H1 (cell line): ENCODE measurements at regions not wholly inside any gene's neighbourhood (a gene's known extent, or its start where the extent isn't known, plus 50 kb on each side); places are given as distances from the start of the nearest gene placed in this dataset.

Source experiments
- CTCF ChIA-PET: fragments of 300-600 bp; sonication (Branson Sonifier 250); formaldehyde crosslinking; loops from one replicate; lab custom pipeline; 2021; ENCODE audit not compliant: partially characterized antibody; lab: Charles Lee
- POLR2A ChIA-PET: fragments of 300-600 bp; sonication (Branson Sonifier 250); formaldehyde crosslinking; loops from one replicate; lab custom pipeline; 2021; ENCODE audit warnings: inconsistent platforms; ENCODE audit not compliant: partially characterized antibody; lab: Charles Lee
- DNase-seq, 2 experiments: peaks; one replicate each; pipeline versions ENCODE4 v3.0.0 to v3.0.0-alpha.2; 2010 to 2022; ENCODE audit warnings: low spot score in 2 of 2, low read depth in 1 of 2, mixed read lengths in 1 of 2
- FAIRE-seq: peaks from 2 replicates; lab custom pipeline; 2011; peaks lifted over from hg19 to GRCh38; lab: Jason Lieb, UNC
- H2AFZ ChIP-seq: 2 replicates; pipeline ENCODE4 v1.8.1; 2012; ENCODE audit warnings: low read length, inconsistent platforms
- H2AK5ac ChIP-seq: 2 replicates; pipeline ENCODE4 v1.6.1; 2013; ENCODE audit warnings: low read depth, low read length
- H2BK120ac ChIP-seq: replicated peaks from 2 replicates; pipeline ENCODE3; 2013; ENCODE audit warnings: low read depth, low read length, inconsistent platforms
- H2BK12ac ChIP-seq: 2 replicates; pipeline ENCODE4 v1.6.1; 2013; ENCODE audit warnings: low read depth, low read length
- H2BK15ac ChIP-seq: 2 replicates; pipeline ENCODE4 v1.6.1; 2013; ENCODE audit warnings: low read length
- H2BK20ac ChIP-seq: 2 replicates; pipeline ENCODE4 v1.6.1; 2013; ENCODE audit warnings: low read length
- H2BK5ac ChIP-seq: 2 replicates; pipeline ENCODE4 v1.6.1; 2013; ENCODE audit warnings: low read depth, low read length
- H3K14ac ChIP-seq: 2 replicates; pipeline ENCODE4 v1.6.1; 2013; ENCODE audit warnings: inconsistent platforms; ENCODE audit not compliant: insufficient read length
- H3K18ac ChIP-seq: 2 replicates; pipeline ENCODE4 v1.6.1; 2013; ENCODE audit warnings: low read length; ENCODE audit errors: extremely low read depth
- H3K23ac ChIP-seq: 2 replicates; pipeline ENCODE4 v1.6.1; 2013; ENCODE audit warnings: inconsistent platforms; ENCODE audit not compliant: insufficient read length
- H3K23me2 ChIP-seq: 2 replicates; pipeline ENCODE4 v1.6.1; 2013; ENCODE audit warnings: low read depth, low read length
- H3K27ac ChIP-seq: 2 replicates; pipeline ENCODE4 v1.6.1; 2011; ENCODE audit warnings: low read depth, low read length, inconsistent platforms
- H3K27me3 ChIP-seq, 4 experiments: replicated peaks in 1 of 4; 1 replicate in 1 of 4; 2 replicates in 3 of 4; pipeline versions ENCODE4 v1.6.1 to v1.8.1; 2011 to 2013; ENCODE audit warnings: low read length in 3 of 4, mild to moderate bottlenecking in 3 of 4, inconsistent platforms in 2 of 4, mixed read lengths in 2 of 4, moderate library complexity in 1 of 4; ENCODE audit not compliant: control insufficient read depth in 3 of 4, insufficient read depth in 3 of 4; ENCODE audit errors: extremely low read depth in 1 of 4
- H3K36me3 ChIP-seq, 4 experiments: 2 replicates each; pipeline versions ENCODE4 v1.6.1 to v1.8.1; 2011 to 2013; ENCODE audit warnings: mild to moderate bottlenecking in 4 of 4, low read length in 3 of 4, moderate library complexity in 2 of 4, control low read depth in 1 of 4, inconsistent platforms in 1 of 4; ENCODE audit not compliant: insufficient read depth in 4 of 4, control insufficient read depth in 2 of 4
- H3K4ac ChIP-seq: replicated peaks from 2 replicates; pipeline ENCODE3; 2013; ENCODE audit warnings: low read length, low read depth, mixed read lengths, inconsistent platforms; ENCODE audit not compliant: insufficient read length
- H3K4me1 ChIP-seq, 4 experiments: replicated peaks in 1 of 4; 1 replicate in 1 of 4; 2 replicates in 3 of 4; pipeline versions ENCODE4 v1.6.1 to v1.8.1; 2011 to 2013; ENCODE audit warnings: low read length in 3 of 4, inconsistent platforms in 2 of 4, mixed read lengths in 1 of 4; ENCODE audit not compliant: insufficient read depth in 4 of 4, control insufficient read depth in 3 of 4
- H3K4me2 ChIP-seq, 2 experiments: 2 replicates each; pipeline versions ENCODE4 v1.6.1 to v1.8.1; 2011 to 2013; ENCODE audit warnings: low read depth in 2 of 2, low read length in 2 of 2, control low read depth in 1 of 2, inconsistent platforms in 1 of 2, mild to moderate bottlenecking in 1 of 2; ENCODE audit not compliant: insufficient read depth in 1 of 2
- H3K4me3 ChIP-seq, 4 experiments: fragments of 200-600, 300-600 bp in 1 of 4; sonication (generic), shearing (Covaris generic), sonication (Bioruptor Twin) in 1 of 4; 2 replicates each; pipeline versions ENCODE4 v1.5.1 to v1.8.1; 2011 to 2016; ENCODE audit warnings: low read length in 4 of 4, low read depth in 3 of 4, control low read depth in 2 of 4, inconsistent platforms in 2 of 4, mild to moderate bottlenecking in 2 of 4, mixed read lengths in 1 of 4, moderate library complexity in 1 of 4; ENCODE audit not compliant: insufficient read depth in 2 of 4; ENCODE audit errors: extremely low read depth in 1 of 4
- H3K56ac ChIP-seq: replicated peaks from 2 replicates; pipeline ENCODE3; 2013; ENCODE audit warnings: low read depth, mild to moderate bottlenecking, mixed read lengths, low read length, inconsistent platforms; ENCODE audit not compliant: insufficient read length
- H3K79me1 ChIP-seq: 2 replicates; pipeline ENCODE4 v1.6.1; 2013; ENCODE audit warnings: low read depth, low read length, control low read depth
- H3K79me2 ChIP-seq, 2 experiments: 2 replicates each; pipeline versions ENCODE4 v1.6.1 to v1.8.1; 2012 to 2013; ENCODE audit warnings: low read length in 2 of 2, mild to moderate bottlenecking in 2 of 2, inconsistent platforms in 1 of 2; ENCODE audit not compliant: insufficient read depth in 2 of 2, control insufficient read depth in 1 of 2
- H3K9ac ChIP-seq, 4 experiments: replicated peaks in 1 of 4; 1 replicate in 1 of 4; 2 replicates in 3 of 4; pipeline versions ENCODE4 v1.6.1 to v1.8.1; 2011 to 2013; ENCODE audit warnings: low read depth in 3 of 4, low read length in 3 of 4, control low read depth in 2 of 4, mild to moderate bottlenecking in 2 of 4, moderate library complexity in 2 of 4, inconsistent platforms in 1 of 4; ENCODE audit errors: extremely low read depth in 1 of 4
- H3K9me3 ChIP-seq, 2 experiments: 2 replicates each; pipeline versions ENCODE4 v1.6.1 to v1.8.1; 2012 to 2013; ENCODE audit warnings: mild to moderate bottlenecking in 2 of 2, moderate library complexity in 2 of 2, control low read depth in 1 of 2, inconsistent platforms in 1 of 2, low read depth in 1 of 2, low read length in 1 of 2, mixed read lengths in 1 of 2; ENCODE audit not compliant: insufficient read depth in 2 of 2
- H4K20me1 ChIP-seq, 2 experiments: replicated peaks in 1 of 2; 2 replicates each; pipeline versions ENCODE3 to v1.8.1; 2011 to 2013; ENCODE audit warnings: inconsistent platforms in 2 of 2, low read length in 2 of 2, mild to moderate bottlenecking in 1 of 2; ENCODE audit not compliant: insufficient read depth in 2 of 2, control insufficient read depth in 1 of 2
- H4K5ac ChIP-seq: 2 replicates; pipeline ENCODE4 v1.6.1; 2013; ENCODE audit warnings: low read length, low read depth, mixed read lengths, inconsistent platforms; ENCODE audit not compliant: insufficient read length
- H4K8ac ChIP-seq: 2 replicates; pipeline ENCODE4 v1.8.0; 2013; ENCODE audit warnings: mild to moderate bottlenecking, moderate library complexity, low read length, inconsistent platforms; ENCODE audit not compliant: insufficient read depth; ENCODE audit errors: extremely low read depth
- H4K91ac ChIP-seq: replicated peaks from 2 replicates; pipeline ENCODE3; 2013; ENCODE audit warnings: low read length, mixed read lengths, inconsistent platforms; ENCODE audit not compliant: insufficient read length
- CBX8 ChIP-seq: fragments of 300-800, 300-1000 bp; sonication (generic); IDR thresholded peaks from 2 replicates; pipeline ENCODE4 v1.7.1; 2016; ENCODE audit warnings: low read depth, low read length, borderline replicate concordance
- CEBPB ChIP-seq: IDR thresholded peaks from 2 replicates; pipeline ENCODE4 v1.6.1; 2012; ENCODE audit warnings: low read depth, low read length
- CTBP2 ChIP-seq: IDR thresholded peaks from 2 replicates; pipeline ENCODE4 v1.7.0; 2011; ENCODE audit warnings: borderline replicate concordance, mild to moderate bottlenecking, moderate library complexity, mixed read lengths, low read length; ENCODE audit not compliant: insufficient read depth, insufficient read length
- FOSL1 ChIP-seq: IDR thresholded peaks from 2 replicates; pipeline ENCODE4 v1.6.1; 2011; ENCODE audit warnings: mild to moderate bottlenecking, low read depth, low read length, moderate library complexity; ENCODE audit not compliant: insufficient read depth
- KDM4A ChIP-seq: IDR thresholded peaks from one replicate; pipeline ENCODE4 v1.7.1; 2012; ENCODE audit warnings: low read depth, mild to moderate bottlenecking, moderate library complexity, low read length, inconsistent platforms; ENCODE audit not compliant: severe bottlenecking
- KDM5A ChIP-seq: fragments of 200-600 bp; IDR thresholded peaks from 2 replicates; pipeline ENCODE4 v1.7.1; 2012; ENCODE audit warnings: mild to moderate bottlenecking, low read length, inconsistent platforms, mixed read lengths
- POLR2AphosphoS5 ChIP-seq: IDR thresholded peaks from 2 replicates; pipeline ENCODE4 v1.6.1; 2011; ENCODE audit warnings: low read depth, low read length
- RBBP5 ChIP-seq: IDR thresholded peaks from 2 replicates; pipeline ENCODE4 v1.7.1; 2012; ENCODE audit warnings: low read depth, mild to moderate bottlenecking, inconsistent platforms, low read length, moderate library complexity, borderline replicate concordance
- SP1 ChIP-seq: IDR thresholded peaks from 2 replicates; pipeline ENCODE4 v1.6.1; 2011; ENCODE audit warnings: low read depth, low read length
- SRF ChIP-seq: IDR thresholded peaks from 2 replicates; pipeline ENCODE4 v1.6.1; 2011; ENCODE audit warnings: mild to moderate bottlenecking, low read depth, low read length, moderate library complexity
- TAF7 ChIP-seq: optimal IDR thresholded peaks from 2 replicates; pipeline ENCODE3; 2011; ENCODE audit warnings: low read depth, mild to moderate bottlenecking, inconsistent platforms, low read length, moderate library complexity, borderline replicate concordance
- TEAD4 ChIP-seq: IDR thresholded peaks from 2 replicates; pipeline ENCODE4 v1.6.1; 2012; ENCODE audit warnings: low read depth, low read length, inconsistent platforms, mixed read lengths
- YY1 ChIP-seq: IDR thresholded peaks from 2 replicates; pipeline ENCODE4 v1.6.1; 2011; ENCODE audit warnings: low read depth, mild to moderate bottlenecking, low read length
- WGBS, 2 experiments: shearing (Covaris generic) in 1 of 2; methylation state at CpG; one replicate each; pipeline versions ENCODE4 v1.1.6 to v1.1.7; 2013 to 2015; ENCODE audit warnings: low lambda C conversion rate in 2 of 2, mixed read lengths in 2 of 2, inconsistent platforms in 1 of 2, low coverage in 1 of 2, missing lambda C conversion rate in 1 of 2; ENCODE audit not compliant: insufficient replicate concordance in 2 of 2, insufficient coverage in 1 of 2, insufficient read length in 1 of 2; ENCODE audit errors: extremely low coverage in 1 of 2, missing lambda C conversion rate in 1 of 2; 5-methylcytosine and 5-hydroxymethylcytosine counted together
- TF ChIP-seq, protein P1 (sequence below): IDR thresholded peaks from 2 replicates; pipeline ENCODE4 v1.6.1; 2012; ENCODE audit warnings: inconsistent platforms
- TF ChIP-seq, protein P2 (sequence below): IDR thresholded peaks from 2 replicates; pipeline ENCODE4 v1.6.1; 2012; ENCODE audit warnings: inconsistent platforms

DNA sequence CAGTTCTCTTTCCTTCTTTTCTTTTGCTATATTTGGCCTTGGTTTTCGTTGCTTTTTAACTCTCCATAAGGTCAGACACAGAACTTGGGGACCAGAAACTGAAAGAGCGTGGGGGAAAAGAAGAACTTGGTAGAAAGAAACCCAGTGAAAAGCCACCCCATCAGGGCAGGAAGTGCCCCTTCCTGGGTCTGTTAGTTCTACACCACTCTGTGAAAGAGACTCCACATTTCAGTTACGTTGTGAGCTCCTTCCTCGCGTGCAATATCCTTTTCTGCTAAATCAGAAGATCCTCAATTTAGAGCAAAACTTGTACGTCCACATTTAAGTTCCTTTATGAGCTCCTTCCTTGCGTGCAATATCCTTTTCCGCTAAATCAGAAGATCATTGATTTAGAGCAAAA, 220.6 kb upstream of the FOXK1 start:
- no peak overlapping the region for H3K4me2 ChIP-seq
- no peaks in the 10 kb centered on the region for H3K79me2 ChIP-seq
- WGBS, 2 experiments, result 88% methylated on average over 8 of the region's 8 CpGs; no CpG with 5 or more reads in 1 of the 2 experiments
- H2BK20ac ChIP-seq, result no peak overlapping the region
- H2BK15ac ChIP-seq, result no peak overlapping the region
- no peak overlapping the region for H3K14ac ChIP-seq
- H3K79me1 ChIP-seq, result no peaks in the 10 kb centered on the region
- H3K4ac ChIP-seq, result no peak overlapping the region
- POLR2A ChIA-PET, result no interaction called here
- H3K18ac ChIP-seq, result no peak overlapping the region
- no peak overlapping the region for H2BK120ac ChIP-seq
- no peaks in the 10 kb centered on the region for H3K4me1 ChIP-seq
- FAIRE-seq (no peak), DNase-seq (no peak)
- no peaks in the 10 kb centered on the region for H3K27me3 ChIP-seq
- no peak overlapping the region for H2BK5ac ChIP-seq
- no peak overlapping the region for H3K56ac ChIP-seq
- CTCF ChIA-PET, result no interaction called here
- H2AK5ac ChIP-seq, result no peak overlapping the region
- no peaks in the 10 kb centered on the region; the same call in 1 of the 2 replicates for H3K23me2 ChIP-seq
- H3K9ac ChIP-seq, result no peak overlapping the region
- H3K27ac ChIP-seq, result no peak overlapping the region
- H3K9me3 ChIP-seq, result peaks cover 9 to 36% of the 10 kb centered on the region in 2 experiments
- H3K36me3 ChIP-seq, result no peaks in the 10 kb centered on the region
- no peak overlapping the region for H3K4me3 ChIP-seq
- no peak overlapping the region for H4K8ac ChIP-seq
- no peak overlapping the region for H2AFZ ChIP-seq
- no peak overlapping the region for H4K5ac ChIP-seq
- no peak overlapping the region for H4K91ac ChIP-seq
- 0 out of 2 replicates have a peak overlapping the region, but pooled peaks have one; percentile 7 for H2BK12ac ChIP-seq
- H4K20me1 ChIP-seq, result no peaks in the 10 kb centered on the region
- H3K23ac ChIP-seq, result no peak overlapping the region
- no peak for TF ChIP-seq CTBP2
- TF ChIP-seq SP1, result no peak
- no peak for TF ChIP-seq KDM5A
- no peak for TF ChIP-seq TAF7
- TF ChIP-seq YY1, result no peak
- no peak for TF ChIP-seq SRF
- TF ChIP-seq RBBP5, result no peak
- no peak for TF ChIP-seq FOSL1
- TF ChIP-seq CEBPB, result no peak
- no peak for TF ChIP-seq CBX8
- TF ChIP-seq, protein P1, sequence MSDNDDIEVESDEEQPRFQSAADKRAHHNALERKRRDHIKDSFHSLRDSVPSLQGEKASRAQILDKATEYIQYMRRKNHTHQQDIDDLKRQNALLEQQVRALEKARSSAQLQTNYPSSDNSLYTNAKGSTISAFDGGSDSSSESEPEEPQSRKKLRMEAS, result no peak
- TF ChIP-seq POLR2AphosphoS5, result no peak
- no peak for TF ChIP-seq TEAD4
- no peak for TF ChIP-seq KDM4A
- TF ChIP-seq, protein P2, sequence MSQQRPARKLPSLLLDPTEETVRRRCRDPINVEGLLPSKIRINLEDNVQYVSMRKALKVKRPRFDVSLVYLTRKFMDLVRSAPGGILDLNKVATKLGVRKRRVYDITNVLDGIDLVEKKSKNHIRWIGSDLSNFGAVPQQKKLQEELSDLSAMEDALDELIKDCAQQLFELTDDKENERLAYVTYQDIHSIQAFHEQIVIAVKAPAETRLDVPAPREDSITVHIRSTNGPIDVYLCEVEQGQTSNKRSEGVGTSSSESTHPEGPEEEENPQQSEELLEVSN, result no peak
